HG03378 (cell line): ENCODE measurements at regions not wholly inside any gene's neighbourhood (a gene's known extent, or its start where the extent isn't known, plus 50 kb on each side); places are given as distances from the start of the nearest gene placed in this dataset.

ENCODE experiments used
- ATAC-seq: cut with Tn5 transposase; IDR thresholded peaks from one replicate; pipeline ENCODE4 v1.9.1; 2021; ENCODE audit warnings: mild to moderate bottlenecking, moderate library complexity; ENCODE audit not compliant: unreplicated experiment

DNA sequence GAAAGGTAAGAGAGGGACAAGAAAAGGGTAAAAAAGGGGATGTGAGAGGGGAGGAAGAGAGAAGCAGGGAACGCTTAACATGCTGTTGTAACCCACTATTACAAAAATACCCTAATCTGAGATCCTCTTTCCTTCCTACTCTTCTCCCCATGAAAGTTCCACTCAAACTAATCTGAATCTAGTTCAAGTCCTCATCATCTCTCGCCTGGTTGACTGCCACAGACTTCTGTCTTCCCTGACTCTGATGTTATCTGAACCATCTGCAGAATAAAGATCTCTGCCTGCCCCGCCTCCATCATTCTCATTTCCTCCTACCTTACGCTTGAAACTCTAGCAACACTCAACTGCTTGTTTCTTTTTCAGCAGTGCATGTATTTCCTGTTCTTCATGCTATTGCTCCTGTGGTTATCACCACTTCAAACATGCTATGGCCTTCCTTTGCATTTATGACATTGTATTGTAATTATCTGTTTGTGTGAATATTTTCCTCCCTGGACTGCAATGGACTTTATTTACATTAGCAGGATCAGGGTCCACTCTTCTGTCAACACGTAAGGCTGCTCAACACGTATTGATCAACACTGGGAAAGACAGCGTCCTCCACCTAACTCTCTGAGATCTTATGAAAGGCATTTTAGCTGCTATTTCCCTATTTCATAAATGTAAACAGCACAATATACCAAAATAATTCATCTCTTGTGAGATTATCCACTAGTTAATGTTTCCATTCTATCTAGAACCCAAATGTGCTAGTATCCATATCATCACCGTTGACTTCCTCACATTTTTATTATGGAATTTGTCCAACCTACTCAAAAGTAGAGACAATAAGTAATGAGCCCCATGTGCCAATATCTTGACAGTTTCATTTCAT lies 215.5 kb upstream of the USP25 start:
- ATAC-seq: peak; percentile 98

DNA sequence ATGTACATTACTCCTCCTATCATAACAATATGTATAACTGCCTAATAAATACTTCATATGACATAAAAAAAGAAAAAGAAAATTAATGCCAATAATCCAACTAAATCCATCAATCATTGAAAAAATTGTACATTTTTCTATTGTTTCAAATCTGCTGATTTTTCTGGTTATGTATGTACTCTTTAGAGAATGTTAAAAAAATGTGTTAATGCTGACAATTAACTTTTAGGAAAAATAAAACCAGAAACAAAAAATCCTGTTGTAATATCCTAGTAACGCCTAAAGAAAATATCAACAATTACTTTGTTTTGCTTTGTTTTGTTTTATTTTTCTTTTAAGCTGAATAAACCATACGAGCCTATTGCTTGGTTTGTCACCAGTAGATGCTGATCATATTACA lies 213.9 kb upstream of the USP25 start:
- no peak for ATAC-seq

GRCh38 chr21:15517394-15517793 lies 212.4 kb upstream of the USP25 start:
- ATAC-seq: no peak

- no peak for ATAC-seq
These were observed 208.8 kb upstream of the USP25 start for GRCh38 chr21:15520811-15521643.

- ATAC-seq: no peak
These were observed 208.2 kb upstream of the USP25 start for GRCh38 chr21:15521644-15522001.

DNA sequence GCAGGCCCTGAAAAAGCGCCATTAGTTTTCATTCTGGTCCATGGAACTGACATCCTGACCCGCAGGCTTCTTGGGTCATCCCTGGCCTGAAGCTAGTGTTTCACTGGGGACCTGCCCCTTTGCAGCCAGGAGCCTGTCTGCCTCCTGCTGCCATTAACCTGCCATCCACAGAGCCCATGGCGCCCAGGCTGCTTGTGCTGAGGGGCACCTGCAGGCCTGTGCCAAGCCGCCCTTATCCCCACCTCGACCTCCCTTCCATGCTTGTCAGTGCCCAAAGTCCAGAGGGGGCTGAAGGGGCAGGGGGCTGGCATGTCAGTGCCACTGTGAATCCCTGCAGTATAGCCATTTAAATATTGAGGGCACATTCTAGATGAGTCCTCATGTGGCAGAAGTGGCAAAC lies 207.6 kb upstream of the USP25 start:
- ATAC-seq: no peak

- no peak for ATAC-seq
These were observed 204.9 kb upstream of the USP25 start for GRCh38 chr21:15524855-15525254.

GRCh38 chr21:15526798-15527197 lies 203.0 kb upstream of the USP25 start:
- ATAC-seq: no peak

- ATAC-seq: no peak
These were observed 201.4 kb upstream of the USP25 start for GRCh38 chr21:15528346-15528745.

DNA sequence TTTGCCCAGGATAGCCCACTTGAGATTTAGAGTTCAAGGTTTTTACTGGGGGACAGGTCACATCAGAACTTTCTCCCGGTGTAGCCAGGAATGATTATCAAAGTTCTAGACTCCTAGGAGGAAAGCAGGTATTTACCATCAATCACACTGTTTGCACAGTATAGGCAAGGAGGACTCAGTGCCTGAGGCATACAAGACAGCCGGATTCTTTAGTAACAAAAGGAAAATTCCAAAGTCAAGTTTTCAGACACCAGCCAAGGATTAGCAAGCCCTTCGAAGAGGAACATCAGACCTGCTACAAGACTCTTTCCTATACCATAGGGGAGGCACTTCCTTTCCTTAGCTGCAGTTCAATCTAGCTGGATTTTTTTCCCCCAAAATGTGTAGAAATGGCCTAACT lies 197.8 kb upstream of the USP25 start:
- ATAC-seq: no peak

GRCh38 chr21:15533618-15534017 lies 196.2 kb upstream of the USP25 start:
- no peak for ATAC-seq

- ATAC-seq: no peak
These were observed 195.3 kb upstream of the USP25 start for GRCh38 chr21:15534450-15534886.

DNA sequence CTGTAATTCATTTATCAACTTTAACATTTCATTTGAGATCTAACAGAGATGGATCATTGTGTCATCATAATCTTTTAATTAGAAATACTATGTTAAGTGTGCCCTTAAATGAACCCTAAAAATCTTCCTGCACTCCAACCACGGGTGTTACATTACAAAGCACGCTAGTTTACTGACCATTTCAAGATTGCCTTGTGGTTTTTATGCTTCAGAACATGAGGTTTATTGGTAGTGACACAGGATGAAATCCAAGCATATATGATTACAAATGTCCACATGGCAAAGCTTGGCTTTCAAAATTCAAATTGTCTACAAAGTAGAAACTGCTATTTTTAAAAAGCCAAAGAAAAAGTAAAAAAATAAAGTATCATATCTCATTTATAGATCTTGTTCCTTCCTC lies 190.4 kb upstream of the USP25 start:
- no peak for ATAC-seq

- ATAC-seq: no peak
These were observed 186.3 kb upstream of the USP25 start for GRCh38 chr21:15543473-15543872.

DNA sequence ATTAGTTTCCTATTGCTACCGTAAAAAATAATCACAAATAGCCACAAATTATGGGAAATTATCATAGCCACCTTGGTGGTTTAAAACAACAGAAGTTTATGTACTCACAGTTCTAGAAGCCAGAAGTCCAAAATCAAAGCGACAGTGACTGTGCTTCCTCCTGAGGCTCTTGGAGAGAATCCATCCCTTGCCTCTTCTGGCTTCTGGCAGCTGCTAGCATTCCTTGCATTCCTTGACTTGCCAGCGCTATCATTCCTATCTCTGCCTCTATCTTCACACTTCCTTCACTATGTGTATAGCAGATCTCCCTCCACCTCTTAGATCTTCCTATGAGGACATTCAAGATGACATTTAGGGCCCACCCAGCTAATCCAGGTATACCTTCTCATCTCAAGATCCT lies 180.1 kb upstream of the USP25 start:
- no peak for ATAC-seq

- ATAC-seq: no peak
These were observed 176.8 kb upstream of the USP25 start for GRCh38 chr21:15552914-15553494.

- ATAC-seq: no peak
These were observed 171.9 kb upstream of the USP25 start for GRCh38 chr21:15557925-15558324.

- ATAC-seq: no peak
These were observed 170.9 kb upstream of the USP25 start for GRCh38 chr21:15558884-15559283.

DNA sequence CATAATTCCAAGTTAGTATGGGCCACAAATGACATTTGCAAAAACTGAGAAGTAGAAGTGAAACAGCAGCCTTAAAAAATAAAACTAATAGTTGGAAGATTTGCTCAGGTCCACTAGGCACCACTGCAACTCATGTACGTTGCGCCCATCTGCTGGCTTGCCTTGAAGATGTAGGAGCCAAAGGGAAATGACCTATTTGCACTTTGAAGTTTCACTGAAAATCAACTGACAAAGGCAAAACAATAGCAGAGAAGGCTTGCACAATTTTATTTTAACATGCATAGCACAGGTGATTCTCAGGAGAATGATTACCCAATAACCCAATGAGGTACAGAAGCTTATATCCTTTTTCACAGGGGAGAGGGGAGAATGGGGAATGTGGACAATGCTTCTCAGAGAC lies 170.1 kb upstream of the USP25 start:
- no peak for ATAC-seq

- no peak for ATAC-seq
These were observed 169.3 kb upstream of the USP25 start for GRCh38 chr21:15560383-15561056.

GRCh38 chr21:15562748-15563147 lies 167.0 kb upstream of the USP25 start:
- no peak for ATAC-seq
